HEK293 (cell line): ENCODE measurements at regions not wholly inside any gene's neighbourhood (a gene's known extent, or its start where the extent isn't known, plus 50 kb on each side); places are given as distances from the start of the nearest gene placed in this dataset.

Experiments used
- CTCF ChIA-PET: fragments of 350-600 bp; formaldehyde crosslinking; extraction: SDS; loops from one replicate; lab custom pipeline; 2021; ENCODE audit warnings: antibody characterized with exemption; lab: Yijun Ruan, JAX
- POLR2A ChIA-PET: fragments of 300-600 bp; formaldehyde crosslinking; extraction: SDS; loops from one replicate; lab custom pipeline; 2020; ENCODE audit warnings: antibody characterized with exemption, inconsistent platforms; lab: Yijun Ruan, JAX
- H3K27ac ChIP-seq: fragments of 200-500 bp; sonication (Bioruptor generic); 2 replicates; pipeline ENCODE4 v1.5.1; 2014; ENCODE audit warnings: low read depth, low read length, control low read depth, inconsistent platforms; ENCODE audit errors: extremely low read depth
- H3K36me3 ChIP-seq, 2 experiments: fragments of 200-500 bp in 1 of 2; sonication (Bioruptor generic) in 1 of 2; 1 replicate in 1 of 2; 2 replicates in 1 of 2; pipeline ENCODE4 v1.5.1; 2014 to 2017; ENCODE audit warnings: inconsistent platforms in 2 of 2, low read length in 2 of 2; ENCODE audit not compliant: control insufficient read depth in 2 of 2, insufficient read depth in 1 of 2
- H3K4me1 ChIP-seq: fragments of 200-500 bp; sonication (Bioruptor generic); 2 replicates; pipeline ENCODE4 v1.5.1; 2014; ENCODE audit warnings: mild to moderate bottlenecking, low read length, inconsistent platforms; ENCODE audit not compliant: control insufficient read depth, insufficient read depth
- H3K4me3 ChIP-seq: 2 replicates; pipeline ENCODE4 v1.5.1; 2011; ENCODE audit warnings: low read depth, mild to moderate bottlenecking, control low read depth, low read length, moderate library complexity
- H3K9me3 ChIP-seq: fragments of 200-500 bp; sonication (Bioruptor generic); 2 replicates; pipeline ENCODE4 v1.5.1; 2014; ENCODE audit warnings: low read depth, low read length, inconsistent platforms; ENCODE audit not compliant: control insufficient read depth, insufficient read depth
- ATF2 ChIP-seq: fragments of 450-650 bp; formaldehyde crosslinking; IDR thresholded peaks from 2 replicates; pipeline ENCODE4 v1.5.1; 2016; ENCODE audit warnings: missing biosample characterization, missing genetic modification characterization, low read depth
- GLI2 ChIP-seq: fragments of 450-650 bp; formaldehyde crosslinking; IDR thresholded peaks from 2 replicates; pipeline ENCODE4; 2017; ENCODE audit warnings: missing biosample characterization, missing genetic modification characterization, low read depth, borderline replicate concordance
- GLIS2 ChIP-seq: fragments of 450-650 bp; formaldehyde crosslinking; IDR thresholded peaks from 2 replicates; pipeline ENCODE4 v1.5.1; 2016; ENCODE audit warnings: missing biosample characterization, missing genetic modification characterization
- OSR2 ChIP-seq: fragments of 450-650 bp; formaldehyde crosslinking; IDR thresholded peaks from 2 replicates; pipeline ENCODE4 v1.5.1; 2016; ENCODE audit warnings: missing biosample characterization, missing genetic modification characterization
- PRDM10 ChIP-seq: fragments of 450-650 bp; formaldehyde crosslinking; IDR thresholded peaks from 2 replicates; pipeline ENCODE4 v1.5.1; 2016; ENCODE audit warnings: missing biosample characterization, missing genetic modification characterization
- REPIN1 ChIP-seq: fragments of 450-650 bp; formaldehyde crosslinking; IDR thresholded peaks from 2 replicates; pipeline ENCODE4 v1.5.1; 2017; ENCODE audit warnings: missing biosample characterization, missing genetic modification characterization, low read depth
- ZBTB10 ChIP-seq: fragments of 450-650 bp; formaldehyde crosslinking; IDR thresholded peaks from 2 replicates; pipeline ENCODE4 v1.5.1; 2016; ENCODE audit warnings: missing biosample characterization, missing genetic modification characterization
- ZBTB17 ChIP-seq: fragments of 450-650 bp; formaldehyde crosslinking; IDR thresholded peaks from 2 replicates; pipeline ENCODE4 v1.5.1; 2016; ENCODE audit warnings: missing biosample characterization, missing genetic modification characterization
- ZBTB48 ChIP-seq: fragments of 450-650 bp; formaldehyde crosslinking; IDR thresholded peaks from 2 replicates; pipeline ENCODE4 v1.5.1; 2016; ENCODE audit warnings: missing biosample characterization, missing genetic modification characterization
- ZNF114 ChIP-seq: fragments of 450-650 bp; formaldehyde crosslinking; IDR thresholded peaks from 2 replicates; pipeline ENCODE4 v1.5.0; 2017; ENCODE audit warnings: missing biosample characterization, missing genetic modification characterization
- ZNF274 ChIP-seq, 2 experiments: fragments of 200-500 bp in 1 of 2; fragments of 450-650 bp in 1 of 2; sonication (Bioruptor generic) in 1 of 2; formaldehyde crosslinking in 1 of 2; IDR thresholded peaks; 2 replicates each; pipeline versions ENCODE4 v1.5.1 to v1.6.1; 2014 to 2016; ENCODE audit warnings: borderline replicate concordance in 1 of 2, inconsistent platforms in 1 of 2, low read length in 1 of 2, missing biosample characterization in 1 of 2, missing genetic modification characterization in 1 of 2
- ZNF354C ChIP-seq: fragments of 450-650 bp; formaldehyde crosslinking; IDR thresholded peaks from 2 replicates; pipeline ENCODE4 v1.5.1; 2016; ENCODE audit warnings: missing biosample characterization, missing genetic modification characterization, low read depth, borderline replicate concordance
- ZNF510 ChIP-seq: fragments of 450-650 bp; formaldehyde crosslinking; IDR thresholded peaks from 2 replicates; pipeline ENCODE4 v1.5.1; 2018; ENCODE audit warnings: mild to moderate bottlenecking, missing genetic modification characterization, missing biosample characterization; ENCODE audit not compliant: insufficient replicate concordance
- ZNF521 ChIP-seq: fragments of 450-650 bp; formaldehyde crosslinking; IDR thresholded peaks from 2 replicates; pipeline ENCODE4 v1.5.1; 2017; ENCODE audit warnings: missing biosample characterization, mild to moderate bottlenecking, missing genetic modification characterization
- ZNF585B ChIP-seq: fragments of 450-650 bp; formaldehyde crosslinking; IDR thresholded peaks from 2 replicates; pipeline ENCODE4 v1.5.1; 2016; ENCODE audit warnings: missing biosample characterization, missing genetic modification characterization
- ZNF645 ChIP-seq: fragments of 450-650 bp; formaldehyde crosslinking; IDR thresholded peaks from 2 replicates; pipeline ENCODE4; 2016; ENCODE audit warnings: missing biosample characterization, missing genetic modification characterization
- ZNF660 ChIP-seq: fragments of 450-650 bp; IDR thresholded peaks from 2 replicates; pipeline ENCODE4 v1.5.1; 2018; ENCODE audit warnings: missing biosample characterization, mild to moderate bottlenecking, missing genetic modification characterization
- ZNF664 ChIP-seq: fragments of 450-650 bp; formaldehyde crosslinking; IDR thresholded peaks from 2 replicates; pipeline ENCODE4 v1.5.1; 2016; ENCODE audit warnings: missing biosample characterization, missing genetic modification characterization
- ZNF692 ChIP-seq: fragments of 450-650 bp; formaldehyde crosslinking; IDR thresholded peaks from 2 replicates; pipeline ENCODE4 v1.5.1; 2016; ENCODE audit warnings: missing biosample characterization, missing genetic modification characterization
- ZNF837 ChIP-seq: fragments of 450-650 bp; formaldehyde crosslinking; IDR thresholded peaks from 2 replicates; pipeline ENCODE4 v1.5.1; 2016; ENCODE audit warnings: missing biosample characterization, missing genetic modification characterization
- ZSCAN4 ChIP-seq: fragments of 450-650 bp; formaldehyde crosslinking; IDR thresholded peaks from 2 replicates; pipeline ENCODE4 v1.5.1; 2017; ENCODE audit warnings: missing biosample characterization, missing genetic modification characterization

- no peak for TF ChIP-seq PRDM10 (tag by site-specific recombination)
Observed at GRCh38 chr16:63596716-63597115, 1525.1 kb downstream of the CDH11 start (continued).

- Histone ChIP-seq H3K4me3 (no peak overlapping the region), H3K36me3 (no peaks in the 10 kb centered on the region), H3K27ac (no peak overlapping the region), H3K9me3 (no peaks in the 10 kb centered on the region), H3K4me1 (no peaks in the 10 kb centered on the region)
- TF ChIP-seq REPIN1 (tag by site-specific recombination) (no peak), ZNF114 (tag by site-specific recombination) (no peak), ZNF664 (tag by site-specific recombination) (no peak), ZSCAN4 (tag by site-specific recombination) (no peak), ZNF692 (tag by site-specific recombination) (no peak), ZNF354C (tag by site-specific recombination) (no peak), ZNF274 (IDR thresholded peaks at IDR 0.05; ENCODE audit: low read length) (no peak), ZNF274 (tag by site-specific recombination; IDR thresholded peaks at IDR 0.05; ENCODE audit: borderline replicate concordance) (no peak), ZBTB10 (tag by site-specific recombination) (no peak), ZNF521 (tag by site-specific recombination) (no peak), ZBTB17 (tag by site-specific recombination) (no peak), ZNF585B (tag by site-specific recombination) (no peak), ZNF645 (tag by site-specific recombination) (no peak), OSR2 (tag by site-specific recombination) (no peak), ZNF510 (tag by site-specific recombination) (no peak), GLIS2 (no peak), ZBTB48 (tag by site-specific recombination) (no peak), ATF2 (tag by site-specific recombination) (no peak), GLI2 (tag by site-specific recombination) (no peak), ZNF837 (no peak), ZNF660 (tag by site-specific recombination) (no peak)
- CTCF ChIA-PET, result no interaction called here
- POLR2A ChIA-PET, result no interaction called here
Observed at GRCh38 chr16:63592852-63593251, 1529.0 kb downstream of the CDH11 start.
